Fibroblast of lung (primary cell): ENCODE measurements at regions not wholly inside any gene's neighbourhood (a gene's known extent, or its start where the extent isn't known, plus 50 kb on each side); places are given as distances from the start of the nearest gene placed in this dataset.

Experiments used
- EZH2 ChIP-seq: IDR thresholded peaks from 2 replicates; pipeline ENCODE4 v1.5.1; 2012; ENCODE audit warnings: low read length, control low read depth, mild to moderate bottlenecking; ENCODE audit errors: missing control alignments
- TF ChIP-seq, protein P1 (sequence below), 2 donors: IDR thresholded peaks in 1 of 2; conservative IDR thresholded peaks in 1 of 2; 1 replicate in 1 of 2; 2 replicates in 1 of 2; pipeline ENCODE4 v1.5.1; 2011 to 2012; ENCODE audit warnings: low read length in 2 of 2, control low read depth in 1 of 2, inconsistent platforms in 1 of 2, low read depth in 1 of 2, mild to moderate bottlenecking in 1 of 2

DNA sequence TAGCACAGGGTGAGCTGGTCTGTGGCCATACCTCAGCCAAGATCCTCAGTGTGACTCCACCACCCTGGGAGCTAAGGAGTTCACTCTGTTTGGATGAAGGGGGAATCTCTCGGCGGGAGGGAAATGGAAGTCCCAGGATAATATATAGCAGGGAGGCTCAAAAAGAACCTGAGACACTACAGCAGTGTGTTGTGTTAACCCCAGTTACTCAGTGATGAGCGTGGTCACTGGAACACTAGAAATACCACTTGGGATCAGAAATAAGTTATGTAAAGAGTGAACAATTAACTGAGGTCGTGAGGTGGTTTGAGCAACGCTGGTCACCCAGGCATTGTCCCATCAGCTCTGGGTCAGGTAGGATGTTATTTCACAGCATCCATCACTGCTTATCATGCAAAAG, 59.3 kb upstream of the ADAMTS16 start:
- TF ChIP-seq, protein P1, sequence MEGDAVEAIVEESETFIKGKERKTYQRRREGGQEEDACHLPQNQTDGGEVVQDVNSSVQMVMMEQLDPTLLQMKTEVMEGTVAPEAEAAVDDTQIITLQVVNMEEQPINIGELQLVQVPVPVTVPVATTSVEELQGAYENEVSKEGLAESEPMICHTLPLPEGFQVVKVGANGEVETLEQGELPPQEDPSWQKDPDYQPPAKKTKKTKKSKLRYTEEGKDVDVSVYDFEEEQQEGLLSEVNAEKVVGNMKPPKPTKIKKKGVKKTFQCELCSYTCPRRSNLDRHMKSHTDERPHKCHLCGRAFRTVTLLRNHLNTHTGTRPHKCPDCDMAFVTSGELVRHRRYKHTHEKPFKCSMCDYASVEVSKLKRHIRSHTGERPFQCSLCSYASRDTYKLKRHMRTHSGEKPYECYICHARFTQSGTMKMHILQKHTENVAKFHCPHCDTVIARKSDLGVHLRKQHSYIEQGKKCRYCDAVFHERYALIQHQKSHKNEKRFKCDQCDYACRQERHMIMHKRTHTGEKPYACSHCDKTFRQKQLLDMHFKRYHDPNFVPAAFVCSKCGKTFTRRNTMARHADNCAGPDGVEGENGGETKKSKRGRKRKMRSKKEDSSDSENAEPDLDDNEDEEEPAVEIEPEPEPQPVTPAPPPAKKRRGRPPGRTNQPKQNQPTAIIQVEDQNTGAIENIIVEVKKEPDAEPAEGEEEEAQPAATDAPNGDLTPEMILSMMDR (conservative IDR thresholded peaks at IDR 0.05 in 1 of 2, IDR thresholded peaks at IDR 0.05 in 1 of 2; ENCODE audit: low read depth in 1 of 2, low read length in 2 of 2): no peak
- no peak for TF ChIP-seq EZH2
